ENCODE measurements at regions not wholly inside any gene's neighbourhood (a gene's known extent, or its start where the extent isn't known, plus 50 kb on each side); places are given as distances from the start of the nearest gene placed in this dataset.

DNA sequence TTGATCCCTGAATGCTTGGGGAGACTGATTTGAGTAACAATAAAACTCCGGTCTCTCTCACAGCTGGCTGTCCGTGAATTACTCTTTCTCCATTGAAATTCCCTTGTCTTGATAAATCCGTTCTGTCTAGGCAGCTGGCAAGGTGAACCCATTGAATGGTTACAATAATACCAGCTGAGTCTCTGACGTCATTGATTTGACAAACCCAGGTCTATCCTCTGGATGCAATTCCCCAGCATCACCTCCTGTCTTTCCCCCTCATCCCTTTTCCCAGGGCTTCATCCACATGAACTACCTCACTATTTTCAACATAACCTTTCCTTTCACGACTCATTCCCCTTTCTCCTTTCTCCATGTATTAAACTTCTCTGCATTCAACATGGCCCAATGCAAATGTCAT is 98.7 kb upstream of the TMEM132C start:
- H3K4me2 ChIP-seq: no peak overlapping the region
- H4K20me1 ChIP-seq (replicated peaks; ENCODE audit: insufficient read depth): no peaks in the 10 kb centered on the region
- no peak for TF ChIP-seq JUNB (IDR thresholded peaks at IDR 0.05; ENCODE audit: unreplicated experiment)
- H3K27me3 Mint-ChIP-seq (ENCODE audit: insufficient read depth, low read depth, poor library complexity): peaks cover 8% of the 10 kb centered on the region
- H3K79me2 ChIP-seq (replicated peaks; ENCODE audit: insufficient read depth): no peaks in the 10 kb centered on the region
- H3K4me1 ChIP-seq (ENCODE audit: insufficient read depth): no peaks in the 10 kb centered on the region
- H3K36me3 ChIP-seq (ENCODE audit: insufficient read depth): peaks cover 6% of the 10 kb centered on the region; the same call in 1 of the 2 replicates
- H2AFZ ChIP-seq: no peak overlapping the region
- no peaks in the 10 kb centered on the region for H3K27me3 ChIP-seq (ENCODE audit: insufficient read depth)
- no peaks in the 10 kb centered on the region for H3K4me1 Mint-ChIP-seq
- H3K27ac ChIP-seq (ENCODE audit: low read depth): no peak overlapping the region
- peaks cover 46% of the 10 kb centered on the region for H3K36me3 Mint-ChIP-seq (ENCODE audit: low read depth)
- no peaks in the 10 kb centered on the region for H3F3A ChIP-seq (replicated peaks; ENCODE audit: low read depth)
- H3K27ac Mint-ChIP-seq: no peak overlapping the region
- no peak overlapping the region for H3K4me3 Mint-ChIP-seq
- no peaks in the 10 kb centered on the region for H3K9me2 ChIP-seq (ENCODE audit: insufficient read depth)
- H3K9me3 Mint-ChIP-seq: no peaks in the 10 kb centered on the region; the same call in 1 of the 3 replicates
- DNase-seq (ENCODE audit: low spot score): no peak
- ATAC-seq: no peak
- no peak overlapping the region for H3K4me3 ChIP-seq

DNA sequence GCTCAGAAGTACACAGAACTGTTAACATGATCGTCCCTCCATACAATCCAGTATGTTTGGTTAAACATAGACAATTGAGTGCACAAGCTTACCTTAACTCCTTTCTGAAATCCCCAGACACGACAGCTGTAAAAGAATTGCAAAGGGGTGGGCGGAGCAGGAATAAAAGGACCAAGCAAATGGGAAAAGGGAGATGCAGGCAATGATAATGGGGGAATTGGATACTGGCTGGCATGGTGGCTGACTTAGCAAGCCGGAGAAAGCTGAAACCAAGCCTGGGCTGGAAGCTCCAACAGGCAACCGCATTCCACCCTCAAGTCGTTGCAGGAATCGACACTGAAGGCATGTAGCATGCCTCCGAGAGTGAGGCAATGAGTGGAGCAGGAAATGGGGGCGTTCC is 96.8 kb upstream of the TMEM132C start:
- ATAC-seq: no peak
- H3K27me3 ChIP-seq (ENCODE audit: insufficient read depth): no peaks in the 10 kb centered on the region
- Mint-ChIP-seq H3K4me3 (no peak overlapping the region), H3K9me3 (no peaks in the 10 kb centered on the region; the same call in 1 of the 3 replicates), H3K4me1 (no peaks in the 10 kb centered on the region), H3K36me3 (ENCODE audit: low read depth) (peaks cover 54% of the 10 kb centered on the region), H3K27ac (no peak overlapping the region), H3K27me3 (ENCODE audit: insufficient read depth, low read depth, poor library complexity) (peaks cover 9% of the 10 kb centered on the region)
- H4K20me1 ChIP-seq (replicated peaks; ENCODE audit: insufficient read depth): no peaks in the 10 kb centered on the region
- no peaks in the 10 kb centered on the region for H3K4me1 ChIP-seq (ENCODE audit: insufficient read depth)
- H3K4me3 ChIP-seq: no peak overlapping the region
- peaks cover 6% of the 10 kb centered on the region; the same call in 1 of the 2 replicates for H3K36me3 ChIP-seq (ENCODE audit: insufficient read depth)
- no peak overlapping the region for H3K4me2 ChIP-seq
- no peak for DNase-seq (ENCODE audit: low spot score)
- no peaks in the 10 kb centered on the region for H3K79me2 ChIP-seq (replicated peaks; ENCODE audit: insufficient read depth)
- no peaks in the 10 kb centered on the region for H3F3A ChIP-seq (replicated peaks; ENCODE audit: low read depth)
- H3K9me2 ChIP-seq (ENCODE audit: insufficient read depth): no peaks in the 10 kb centered on the region
- no peak overlapping the region for H3K27ac ChIP-seq (ENCODE audit: low read depth)
- H2AFZ ChIP-seq: no peak overlapping the region
- TF ChIP-seq ZNF331 (CRISPR knock-in tag; IDR thresholded peaks at IDR 0.05; ENCODE audit: low read depth): no peak
- no peak for TF ChIP-seq ZNF114 (CRISPR knock-in tag; IDR thresholded peaks at IDR 0.05)
- no peak for TF ChIP-seq NANOG (IDR thresholded peaks at IDR 0.05; ENCODE audit: borderline replicate concordance)
- TF ChIP-seq STAT1 (IDR thresholded peaks at IDR 0.05; ENCODE audit: unreplicated experiment): no peak
- TF ChIP-seq EZH2 (IDR thresholded peaks at IDR 0.05; ENCODE audit: low read depth, unreplicated experiment): no peak
- TF ChIP-seq JUNB (IDR thresholded peaks at IDR 0.05; ENCODE audit: unreplicated experiment): no peak
- TF ChIP-seq, protein P1, sequence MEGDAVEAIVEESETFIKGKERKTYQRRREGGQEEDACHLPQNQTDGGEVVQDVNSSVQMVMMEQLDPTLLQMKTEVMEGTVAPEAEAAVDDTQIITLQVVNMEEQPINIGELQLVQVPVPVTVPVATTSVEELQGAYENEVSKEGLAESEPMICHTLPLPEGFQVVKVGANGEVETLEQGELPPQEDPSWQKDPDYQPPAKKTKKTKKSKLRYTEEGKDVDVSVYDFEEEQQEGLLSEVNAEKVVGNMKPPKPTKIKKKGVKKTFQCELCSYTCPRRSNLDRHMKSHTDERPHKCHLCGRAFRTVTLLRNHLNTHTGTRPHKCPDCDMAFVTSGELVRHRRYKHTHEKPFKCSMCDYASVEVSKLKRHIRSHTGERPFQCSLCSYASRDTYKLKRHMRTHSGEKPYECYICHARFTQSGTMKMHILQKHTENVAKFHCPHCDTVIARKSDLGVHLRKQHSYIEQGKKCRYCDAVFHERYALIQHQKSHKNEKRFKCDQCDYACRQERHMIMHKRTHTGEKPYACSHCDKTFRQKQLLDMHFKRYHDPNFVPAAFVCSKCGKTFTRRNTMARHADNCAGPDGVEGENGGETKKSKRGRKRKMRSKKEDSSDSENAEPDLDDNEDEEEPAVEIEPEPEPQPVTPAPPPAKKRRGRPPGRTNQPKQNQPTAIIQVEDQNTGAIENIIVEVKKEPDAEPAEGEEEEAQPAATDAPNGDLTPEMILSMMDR (conservative IDR thresholded peaks at IDR 0.05; ENCODE audit: low read depth in 2 of 2): no peak
- TF ChIP-seq, protein P2, sequence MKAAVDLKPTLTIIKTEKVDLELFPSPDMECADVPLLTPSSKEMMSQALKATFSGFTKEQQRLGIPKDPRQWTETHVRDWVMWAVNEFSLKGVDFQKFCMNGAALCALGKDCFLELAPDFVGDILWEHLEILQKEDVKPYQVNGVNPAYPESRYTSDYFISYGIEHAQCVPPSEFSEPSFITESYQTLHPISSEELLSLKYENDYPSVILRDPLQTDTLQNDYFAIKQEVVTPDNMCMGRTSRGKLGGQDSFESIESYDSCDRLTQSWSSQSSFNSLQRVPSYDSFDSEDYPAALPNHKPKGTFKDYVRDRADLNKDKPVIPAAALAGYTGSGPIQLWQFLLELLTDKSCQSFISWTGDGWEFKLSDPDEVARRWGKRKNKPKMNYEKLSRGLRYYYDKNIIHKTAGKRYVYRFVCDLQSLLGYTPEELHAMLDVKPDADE (IDR thresholded peaks at IDR 0.05): no peak
- no peak for TF ChIP-seq POLR2AphosphoS5 (IDR thresholded peaks at IDR 0.05; ENCODE audit: low read depth)
- TF ChIP-seq, protein P3, sequence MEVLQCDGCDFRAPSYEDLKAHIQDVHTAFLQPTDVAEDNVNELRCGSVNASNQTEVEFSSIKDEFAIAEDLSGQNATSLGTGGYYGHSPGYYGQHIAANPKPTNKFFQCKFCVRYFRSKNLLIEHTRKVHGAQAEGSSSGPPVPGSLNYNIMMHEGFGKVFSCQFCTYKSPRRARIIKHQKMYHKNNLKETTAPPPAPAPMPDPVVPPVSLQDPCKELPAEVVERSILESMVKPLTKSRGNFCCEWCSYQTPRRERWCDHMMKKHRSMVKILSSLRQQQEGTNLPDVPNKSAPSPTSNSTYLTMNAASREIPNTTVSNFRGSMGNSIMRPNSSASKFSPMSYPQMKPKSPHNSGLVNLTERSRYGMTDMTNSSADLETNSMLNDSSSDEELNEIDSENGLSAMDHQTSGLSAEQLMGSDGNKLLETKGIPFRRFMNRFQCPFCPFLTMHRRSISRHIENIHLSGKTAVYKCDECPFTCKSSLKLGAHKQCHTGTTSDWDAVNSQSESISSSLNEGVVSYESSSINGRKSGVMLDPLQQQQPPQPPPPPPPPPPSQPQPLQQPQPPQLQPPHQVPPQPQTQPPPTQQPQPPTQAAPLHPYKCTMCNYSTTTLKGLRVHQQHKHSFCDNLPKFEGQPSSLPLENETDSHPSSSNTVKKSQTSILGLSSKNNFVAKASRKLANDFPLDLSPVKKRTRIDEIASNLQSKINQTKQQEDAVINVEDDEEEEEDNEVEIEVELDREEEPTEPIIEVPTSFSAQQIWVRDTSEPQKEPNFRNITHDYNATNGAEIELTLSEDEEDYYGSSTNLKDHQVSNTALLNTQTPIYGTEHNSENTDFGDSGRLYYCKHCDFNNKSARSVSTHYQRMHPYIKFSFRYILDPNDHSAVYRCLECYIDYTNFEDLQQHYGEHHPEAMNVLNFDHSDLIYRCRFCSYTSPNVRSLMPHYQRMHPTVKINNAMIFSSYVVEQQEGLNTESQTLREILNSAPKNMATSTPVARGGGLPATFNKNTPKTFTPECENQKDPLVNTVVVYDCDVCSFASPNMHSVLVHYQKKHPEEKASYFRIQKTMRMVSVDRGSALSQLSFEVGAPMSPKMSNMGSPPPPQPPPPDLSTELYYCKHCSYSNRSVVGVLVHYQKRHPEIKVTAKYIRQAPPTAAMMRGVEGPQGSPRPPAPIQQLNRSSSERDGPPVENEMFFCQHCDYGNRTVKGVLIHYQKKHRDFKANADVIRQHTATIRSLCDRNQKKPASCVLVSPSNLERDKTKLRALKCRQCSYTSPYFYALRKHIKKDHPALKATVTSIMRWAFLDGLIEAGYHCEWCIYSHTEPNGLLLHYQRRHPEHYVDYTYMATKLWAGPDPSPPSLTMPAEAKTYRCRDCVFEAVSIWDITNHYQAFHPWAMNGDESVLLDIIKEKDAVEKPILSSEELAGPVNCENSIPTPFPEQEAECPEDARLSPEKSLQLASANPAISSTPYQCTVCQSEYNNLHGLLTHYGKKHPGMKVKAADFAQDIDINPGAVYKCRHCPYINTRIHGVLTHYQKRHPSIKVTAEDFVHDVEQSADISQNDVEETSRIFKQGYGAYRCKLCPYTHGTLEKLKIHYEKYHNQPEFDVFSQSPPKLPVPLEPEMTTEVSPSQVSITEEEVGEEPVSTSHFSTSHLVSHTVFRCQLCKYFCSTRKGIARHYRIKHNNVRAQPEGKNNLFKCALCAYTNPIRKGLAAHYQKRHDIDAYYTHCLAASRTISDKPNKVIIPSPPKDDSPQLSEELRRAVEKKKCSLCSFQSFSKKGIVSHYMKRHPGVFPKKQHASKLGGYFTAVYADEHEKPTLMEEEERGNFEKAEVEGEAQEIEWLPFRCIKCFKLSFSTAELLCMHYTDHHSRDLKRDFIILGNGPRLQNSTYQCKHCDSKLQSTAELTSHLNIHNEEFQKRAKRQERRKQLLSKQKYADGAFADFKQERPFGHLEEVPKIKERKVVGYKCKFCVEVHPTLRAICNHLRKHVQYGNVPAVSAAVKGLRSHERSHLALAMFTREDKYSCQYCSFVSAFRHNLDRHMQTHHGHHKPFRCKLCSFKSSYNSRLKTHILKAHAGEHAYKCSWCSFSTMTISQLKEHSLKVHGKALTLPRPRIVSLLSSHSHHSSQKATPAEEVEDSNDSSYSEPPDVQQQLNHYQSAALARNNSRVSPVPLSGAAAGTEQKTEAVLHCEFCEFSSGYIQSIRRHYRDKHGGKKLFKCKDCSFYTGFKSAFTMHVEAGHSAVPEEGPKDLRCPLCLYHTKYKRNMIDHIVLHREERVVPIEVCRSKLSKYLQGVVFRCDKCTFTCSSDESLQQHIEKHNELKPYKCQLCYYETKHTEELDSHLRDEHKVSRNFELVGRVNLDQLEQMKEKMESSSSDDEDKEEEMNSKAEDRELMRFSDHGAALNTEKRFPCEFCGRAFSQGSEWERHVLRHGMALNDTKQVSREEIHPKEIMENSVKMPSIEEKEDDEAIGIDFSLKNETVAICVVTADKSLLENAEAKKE (CRISPR knock-in tag; IDR thresholded peaks at IDR 0.05): no peak
